ENCODE measurements at regions not wholly inside any gene's neighbourhood (a gene's known extent, or its start where the extent isn't known, plus 50 kb on each side); places are given as distances from the start of the nearest gene placed in this dataset.

DNA sequence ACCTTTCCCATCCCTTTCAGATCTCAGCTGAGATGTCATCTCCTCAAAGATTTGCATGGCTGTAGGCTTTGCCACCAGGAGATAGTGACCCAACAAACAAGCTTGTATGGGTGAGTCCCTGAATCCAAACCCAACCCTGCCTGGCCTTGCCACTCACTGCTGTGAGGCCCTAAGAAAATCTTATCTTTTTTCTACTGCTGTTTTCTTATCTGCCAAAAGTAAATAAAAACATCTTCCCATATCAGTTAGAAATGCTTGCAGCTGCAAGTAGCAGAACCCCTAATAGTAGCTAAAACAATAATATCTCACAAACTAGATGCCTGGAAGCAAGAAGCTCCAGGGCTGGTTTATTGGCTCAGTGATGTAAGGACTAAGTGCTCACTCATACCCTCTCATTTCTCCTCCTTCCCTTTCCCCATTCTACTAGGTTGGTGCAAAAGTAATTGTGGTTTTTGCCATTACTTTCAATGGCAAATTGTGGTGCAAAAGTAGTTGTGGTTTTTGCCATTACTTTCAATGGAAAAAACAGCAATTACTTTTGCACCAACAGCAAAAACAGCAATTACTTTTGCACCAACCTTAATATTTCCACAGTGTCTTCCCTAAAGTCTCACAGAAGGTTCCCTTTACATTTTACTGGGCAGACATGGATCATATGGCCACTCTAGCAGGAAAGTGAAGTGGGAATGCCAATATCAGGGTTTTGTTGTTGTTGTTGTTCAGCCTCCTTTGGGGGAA lies 56.7 kb upstream of the PSMF1 start (continued):
- TF ChIP-seq, protein P1, sequence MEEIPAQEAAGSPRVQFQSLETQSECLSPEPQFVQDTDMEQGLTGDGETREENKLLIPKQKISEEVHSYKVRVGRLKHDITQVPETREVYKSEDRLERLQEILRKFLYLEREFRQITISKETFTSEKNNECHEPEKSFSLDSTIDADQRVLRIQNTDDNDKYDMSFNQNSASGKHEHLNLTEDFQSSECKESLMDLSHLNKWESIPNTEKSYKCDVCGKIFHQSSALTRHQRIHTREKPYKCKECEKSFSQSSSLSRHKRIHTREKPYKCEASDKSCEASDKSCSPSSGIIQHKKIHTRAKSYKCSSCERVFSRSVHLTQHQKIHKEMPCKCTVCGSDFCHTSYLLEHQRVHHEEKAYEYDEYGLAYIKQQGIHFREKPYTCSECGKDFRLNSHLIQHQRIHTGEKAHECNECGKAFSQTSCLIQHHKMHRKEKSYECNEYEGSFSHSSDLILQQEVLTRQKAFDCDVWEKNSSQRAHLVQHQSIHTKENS (CRISPR knock-in tag; IDR thresholded peaks at IDR 0.05) = no peak
- TF ChIP-seq FOS (IDR thresholded peaks at IDR 0.05; ENCODE audit: extremely low read depth, insufficient read length) (no peak), ZNF24 (IDR thresholded peaks at IDR 0.05) (no peak), FOSL1 (tag; conservative IDR thresholded peaks at IDR 0.05) (peak; percentile 55), MAFK (IDR thresholded peaks at IDR 0.05; ENCODE audit: low read length) (no peak), TCF3 (CRISPR knock-in tag; IDR thresholded peaks at IDR 0.05) (peak; percentile 77), ILF3 (IDR thresholded peaks at IDR 0.05; ENCODE audit: borderline replicate concordance) (no peak), CBX3 (IDR thresholded peaks at IDR 0.05; ENCODE audit: borderline replicate concordance in 1 of 2, low read length in 2 of 2) (no peak), MBD2 (IDR thresholded peaks at IDR 0.05; ENCODE audit: borderline replicate concordance, low read depth) (no peak), MEF2A (IDR thresholded peaks at IDR 0.05; ENCODE audit: control insufficient read depth, low read depth, low read length) (no peak), TAF9B (IDR thresholded peaks at IDR 0.05; ENCODE audit: partially characterized antibody) (no peak), XRCC3 (IDR thresholded peaks at IDR 0.05) (no peak)
- TF ChIP-seq, protein P2, sequence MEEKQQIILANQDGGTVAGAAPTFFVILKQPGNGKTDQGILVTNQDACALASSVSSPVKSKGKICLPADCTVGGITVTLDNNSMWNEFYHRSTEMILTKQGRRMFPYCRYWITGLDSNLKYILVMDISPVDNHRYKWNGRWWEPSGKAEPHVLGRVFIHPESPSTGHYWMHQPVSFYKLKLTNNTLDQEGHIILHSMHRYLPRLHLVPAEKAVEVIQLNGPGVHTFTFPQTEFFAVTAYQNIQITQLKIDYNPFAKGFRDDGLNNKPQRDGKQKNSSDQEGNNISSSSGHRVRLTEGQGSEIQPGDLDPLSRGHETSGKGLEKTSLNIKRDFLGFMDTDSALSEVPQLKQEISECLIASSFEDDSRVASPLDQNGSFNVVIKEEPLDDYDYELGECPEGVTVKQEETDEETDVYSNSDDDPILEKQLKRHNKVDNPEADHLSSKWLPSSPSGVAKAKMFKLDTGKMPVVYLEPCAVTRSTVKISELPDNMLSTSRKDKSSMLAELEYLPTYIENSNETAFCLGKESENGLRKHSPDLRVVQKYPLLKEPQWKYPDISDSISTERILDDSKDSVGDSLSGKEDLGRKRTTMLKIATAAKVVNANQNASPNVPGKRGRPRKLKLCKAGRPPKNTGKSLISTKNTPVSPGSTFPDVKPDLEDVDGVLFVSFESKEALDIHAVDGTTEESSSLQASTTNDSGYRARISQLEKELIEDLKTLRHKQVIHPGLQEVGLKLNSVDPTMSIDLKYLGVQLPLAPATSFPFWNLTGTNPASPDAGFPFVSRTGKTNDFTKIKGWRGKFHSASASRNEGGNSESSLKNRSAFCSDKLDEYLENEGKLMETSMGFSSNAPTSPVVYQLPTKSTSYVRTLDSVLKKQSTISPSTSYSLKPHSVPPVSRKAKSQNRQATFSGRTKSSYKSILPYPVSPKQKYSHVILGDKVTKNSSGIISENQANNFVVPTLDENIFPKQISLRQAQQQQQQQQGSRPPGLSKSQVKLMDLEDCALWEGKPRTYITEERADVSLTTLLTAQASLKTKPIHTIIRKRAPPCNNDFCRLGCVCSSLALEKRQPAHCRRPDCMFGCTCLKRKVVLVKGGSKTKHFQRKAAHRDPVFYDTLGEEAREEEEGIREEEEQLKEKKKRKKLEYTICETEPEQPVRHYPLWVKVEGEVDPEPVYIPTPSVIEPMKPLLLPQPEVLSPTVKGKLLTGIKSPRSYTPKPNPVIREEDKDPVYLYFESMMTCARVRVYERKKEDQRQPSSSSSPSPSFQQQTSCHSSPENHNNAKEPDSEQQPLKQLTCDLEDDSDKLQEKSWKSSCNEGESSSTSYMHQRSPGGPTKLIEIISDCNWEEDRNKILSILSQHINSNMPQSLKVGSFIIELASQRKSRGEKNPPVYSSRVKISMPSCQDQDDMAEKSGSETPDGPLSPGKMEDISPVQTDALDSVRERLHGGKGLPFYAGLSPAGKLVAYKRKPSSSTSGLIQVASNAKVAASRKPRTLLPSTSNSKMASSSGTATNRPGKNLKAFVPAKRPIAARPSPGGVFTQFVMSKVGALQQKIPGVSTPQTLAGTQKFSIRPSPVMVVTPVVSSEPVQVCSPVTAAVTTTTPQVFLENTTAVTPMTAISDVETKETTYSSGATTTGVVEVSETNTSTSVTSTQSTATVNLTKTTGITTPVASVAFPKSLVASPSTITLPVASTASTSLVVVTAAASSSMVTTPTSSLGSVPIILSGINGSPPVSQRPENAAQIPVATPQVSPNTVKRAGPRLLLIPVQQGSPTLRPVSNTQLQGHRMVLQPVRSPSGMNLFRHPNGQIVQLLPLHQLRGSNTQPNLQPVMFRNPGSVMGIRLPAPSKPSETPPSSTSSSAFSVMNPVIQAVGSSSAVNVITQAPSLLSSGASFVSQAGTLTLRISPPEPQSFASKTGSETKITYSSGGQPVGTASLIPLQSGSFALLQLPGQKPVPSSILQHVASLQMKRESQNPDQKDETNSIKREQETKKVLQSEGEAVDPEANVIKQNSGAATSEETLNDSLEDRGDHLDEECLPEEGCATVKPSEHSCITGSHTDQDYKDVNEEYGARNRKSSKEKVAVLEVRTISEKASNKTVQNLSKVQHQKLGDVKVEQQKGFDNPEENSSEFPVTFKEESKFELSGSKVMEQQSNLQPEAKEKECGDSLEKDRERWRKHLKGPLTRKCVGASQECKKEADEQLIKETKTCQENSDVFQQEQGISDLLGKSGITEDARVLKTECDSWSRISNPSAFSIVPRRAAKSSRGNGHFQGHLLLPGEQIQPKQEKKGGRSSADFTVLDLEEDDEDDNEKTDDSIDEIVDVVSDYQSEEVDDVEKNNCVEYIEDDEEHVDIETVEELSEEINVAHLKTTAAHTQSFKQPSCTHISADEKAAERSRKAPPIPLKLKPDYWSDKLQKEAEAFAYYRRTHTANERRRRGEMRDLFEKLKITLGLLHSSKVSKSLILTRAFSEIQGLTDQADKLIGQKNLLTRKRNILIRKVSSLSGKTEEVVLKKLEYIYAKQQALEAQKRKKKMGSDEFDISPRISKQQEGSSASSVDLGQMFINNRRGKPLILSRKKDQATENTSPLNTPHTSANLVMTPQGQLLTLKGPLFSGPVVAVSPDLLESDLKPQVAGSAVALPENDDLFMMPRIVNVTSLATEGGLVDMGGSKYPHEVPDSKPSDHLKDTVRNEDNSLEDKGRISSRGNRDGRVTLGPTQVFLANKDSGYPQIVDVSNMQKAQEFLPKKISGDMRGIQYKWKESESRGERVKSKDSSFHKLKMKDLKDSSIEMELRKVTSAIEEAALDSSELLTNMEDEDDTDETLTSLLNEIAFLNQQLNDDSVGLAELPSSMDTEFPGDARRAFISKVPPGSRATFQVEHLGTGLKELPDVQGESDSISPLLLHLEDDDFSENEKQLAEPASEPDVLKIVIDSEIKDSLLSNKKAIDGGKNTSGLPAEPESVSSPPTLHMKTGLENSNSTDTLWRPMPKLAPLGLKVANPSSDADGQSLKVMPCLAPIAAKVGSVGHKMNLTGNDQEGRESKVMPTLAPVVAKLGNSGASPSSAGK (IDR thresholded peaks at IDR 0.05) = no peak
- TF ChIP-seq, protein P3, sequence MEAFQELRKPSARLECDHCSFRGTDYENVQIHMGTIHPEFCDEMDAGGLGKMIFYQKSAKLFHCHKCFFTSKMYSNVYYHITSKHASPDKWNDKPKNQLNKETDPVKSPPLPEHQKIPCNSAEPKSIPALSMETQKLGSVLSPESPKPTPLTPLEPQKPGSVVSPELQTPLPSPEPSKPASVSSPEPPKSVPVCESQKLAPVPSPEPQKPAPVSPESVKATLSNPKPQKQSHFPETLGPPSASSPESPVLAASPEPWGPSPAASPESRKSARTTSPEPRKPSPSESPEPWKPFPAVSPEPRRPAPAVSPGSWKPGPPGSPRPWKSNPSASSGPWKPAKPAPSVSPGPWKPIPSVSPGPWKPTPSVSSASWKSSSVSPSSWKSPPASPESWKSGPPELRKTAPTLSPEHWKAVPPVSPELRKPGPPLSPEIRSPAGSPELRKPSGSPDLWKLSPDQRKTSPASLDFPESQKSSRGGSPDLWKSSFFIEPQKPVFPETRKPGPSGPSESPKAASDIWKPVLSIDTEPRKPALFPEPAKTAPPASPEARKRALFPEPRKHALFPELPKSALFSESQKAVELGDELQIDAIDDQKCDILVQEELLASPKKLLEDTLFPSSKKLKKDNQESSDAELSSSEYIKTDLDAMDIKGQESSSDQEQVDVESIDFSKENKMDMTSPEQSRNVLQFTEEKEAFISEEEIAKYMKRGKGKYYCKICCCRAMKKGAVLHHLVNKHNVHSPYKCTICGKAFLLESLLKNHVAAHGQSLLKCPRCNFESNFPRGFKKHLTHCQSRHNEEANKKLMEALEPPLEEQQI (IDR thresholded peaks at IDR 0.05) = no peak

Data from K562 (cell line).